Skin epidermis (tissue), 12 donors: ENCODE measurements at regions not wholly inside any gene's neighbourhood (a gene's known extent, or its start where the extent isn't known, plus 50 kb on each side); places are given as distances from the start of the nearest gene placed in this dataset.
"Not testable (repeated sequence)": the region's sequence is repeated elsewhere in the genome, so short reads cannot be mapped to it uniquely, and the experiment has no call there.

Source experiments
- H3K27ac ChIP-seq, 21 experiments: fragments of 200-600 bp; sonication (generic) in 11 of 21; one replicate each; pipeline ENCODE4 v1.5.0; 2020; ENCODE audit warnings: mild to moderate bottlenecking in 3 of 21, inconsistent platforms in 2 of 21, moderate library complexity in 2 of 21
- H3K4me3 ChIP-seq, 7 experiments: fragments of 200-600 bp; sonication (generic) in 2 of 7; one replicate each; pipeline ENCODE4 v1.5.0; 2020; ENCODE audit warnings: inconsistent platforms in 2 of 7, mild to moderate bottlenecking in 2 of 7, moderate library complexity in 1 of 7

DNA sequence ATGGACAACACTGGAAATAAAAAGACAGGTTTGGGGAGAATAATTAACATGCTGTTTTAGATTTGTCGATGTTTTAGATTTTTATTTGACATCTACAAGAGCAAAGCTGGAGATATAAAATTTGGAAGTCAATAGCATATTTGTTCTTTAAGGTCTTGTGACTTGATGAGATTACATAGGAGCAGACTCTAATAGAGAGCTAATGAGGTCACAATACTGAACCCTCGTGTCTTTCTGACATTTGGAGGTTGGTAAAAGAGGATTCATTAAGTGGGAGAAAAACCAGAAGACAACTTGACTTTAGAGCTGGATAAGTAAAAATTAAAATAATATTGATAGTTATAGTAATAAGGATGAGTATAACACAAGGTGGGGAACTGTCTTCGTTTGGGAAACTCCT is 322.7 kb upstream of the SEMA6A start:
- Histone ChIP-seq H3K4me3 (no peak overlapping the region), H3K27ac (no peak overlapping the region)

DNA sequence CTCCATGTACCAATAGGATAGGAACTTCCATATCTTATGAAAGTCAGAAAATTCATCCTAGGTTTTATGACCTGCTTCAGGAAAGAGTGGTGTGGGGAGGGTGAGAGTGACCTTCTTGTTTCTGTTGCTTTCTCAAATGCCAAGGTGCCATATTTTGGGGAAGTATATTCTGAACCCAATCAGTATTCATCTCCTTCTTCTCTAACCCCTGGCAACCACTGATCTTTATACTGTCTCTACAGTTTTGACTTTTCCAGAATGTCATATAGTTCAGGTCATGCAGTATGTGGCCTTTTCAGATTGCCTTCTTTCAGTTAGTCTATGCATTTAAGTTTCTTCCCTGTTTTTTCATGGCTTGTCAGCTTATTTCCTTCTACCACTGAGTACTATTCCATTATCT is 321.4 kb upstream of the SEMA6A start:
- H3K27ac ChIP-seq, result no peak overlapping the region
- no peak overlapping the region for H3K4me3 ChIP-seq

DNA sequence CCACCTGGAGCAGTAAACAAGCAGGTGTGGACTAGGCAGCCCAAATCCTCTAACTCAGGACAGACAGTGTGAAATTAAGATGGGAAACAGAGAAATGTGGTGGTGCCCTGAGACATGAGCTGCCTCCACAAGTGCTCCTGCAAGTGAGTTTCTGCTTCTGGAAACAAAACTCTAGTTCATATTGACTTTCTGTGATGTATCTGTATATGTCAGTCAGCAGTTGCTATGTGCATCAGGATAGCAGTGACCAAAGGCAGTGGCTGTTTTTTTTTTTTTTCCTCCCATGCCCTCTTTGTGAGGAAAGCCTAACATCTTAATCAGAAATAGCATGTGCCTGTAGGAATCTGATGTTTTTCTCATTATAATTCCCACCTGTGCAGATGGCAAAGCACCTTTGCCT is 318.4 kb upstream of the SEMA6A start:
- Histone ChIP-seq H3K27ac (no peak overlapping the region), H3K4me3 (no peak overlapping the region)

DNA sequence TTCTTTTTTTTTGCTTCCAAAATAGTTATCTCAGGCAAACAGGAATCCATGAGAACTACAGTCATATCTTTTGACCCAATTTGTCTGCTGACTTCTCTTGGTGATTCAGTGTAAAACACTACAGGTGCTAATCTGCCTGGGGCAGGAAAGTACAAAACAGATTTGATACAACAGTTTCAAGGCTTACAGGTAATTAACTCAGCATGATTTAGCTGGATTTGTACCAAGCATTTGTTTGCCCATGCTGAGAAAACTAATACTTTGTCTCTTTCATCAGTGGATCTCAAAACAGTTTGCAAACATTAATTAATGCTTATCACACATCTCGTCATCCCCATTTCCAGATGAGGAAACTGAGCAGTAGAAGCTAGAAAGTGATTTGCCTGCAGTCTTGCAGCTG is 312.5 kb upstream of the SEMA6A start:
- H3K27ac ChIP-seq, result no peak overlapping the region

DNA sequence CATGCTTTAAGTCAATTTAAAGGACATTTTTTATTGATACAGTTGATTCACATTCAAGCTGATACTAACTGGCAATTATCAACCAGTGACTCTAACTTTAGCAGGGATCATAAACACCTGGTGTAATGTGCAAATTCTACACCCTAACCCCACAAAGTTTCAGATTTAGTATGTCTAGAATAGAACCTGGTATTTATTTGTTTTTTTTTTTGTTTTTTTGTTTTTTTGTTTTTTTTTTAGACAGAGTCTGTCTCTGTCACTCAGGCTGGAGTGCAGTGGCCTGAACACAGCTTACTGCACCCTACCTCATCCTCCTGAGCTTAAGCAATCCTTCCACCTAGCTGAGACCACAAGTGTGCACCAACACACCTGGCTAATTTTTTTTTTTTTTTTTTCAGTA is 311.2 kb upstream of the SEMA6A start:
- Histone ChIP-seq H3K27ac (no peak overlapping the region), H3K4me3 (no peak overlapping the region)

More for the DNA sequence above, 312.5 kb upstream of the SEMA6A start:
- no peak overlapping the region for H3K4me3 ChIP-seq

DNA sequence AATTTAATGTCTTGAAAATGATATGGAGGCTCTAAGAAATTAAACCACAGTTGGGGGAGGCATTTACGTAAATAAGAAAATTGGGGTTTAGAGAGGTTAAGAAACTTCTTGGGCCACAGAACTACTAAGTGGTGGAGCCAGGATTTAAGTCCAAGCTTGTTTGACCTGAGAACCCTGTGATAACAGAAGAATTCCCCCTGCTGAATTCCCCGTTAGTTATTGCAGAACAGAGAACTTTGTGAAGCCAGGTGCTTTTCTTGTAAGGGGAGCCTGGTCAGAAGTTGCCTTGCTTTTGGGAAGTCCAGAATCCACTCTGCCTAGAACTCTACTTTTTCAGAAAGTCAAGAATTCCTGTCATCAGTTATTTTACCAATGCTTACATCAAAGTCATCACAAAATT is 309.3 kb upstream of the SEMA6A start:
- H3K27ac ChIP-seq, result no peak overlapping the region
- no peak overlapping the region for H3K4me3 ChIP-seq

DNA sequence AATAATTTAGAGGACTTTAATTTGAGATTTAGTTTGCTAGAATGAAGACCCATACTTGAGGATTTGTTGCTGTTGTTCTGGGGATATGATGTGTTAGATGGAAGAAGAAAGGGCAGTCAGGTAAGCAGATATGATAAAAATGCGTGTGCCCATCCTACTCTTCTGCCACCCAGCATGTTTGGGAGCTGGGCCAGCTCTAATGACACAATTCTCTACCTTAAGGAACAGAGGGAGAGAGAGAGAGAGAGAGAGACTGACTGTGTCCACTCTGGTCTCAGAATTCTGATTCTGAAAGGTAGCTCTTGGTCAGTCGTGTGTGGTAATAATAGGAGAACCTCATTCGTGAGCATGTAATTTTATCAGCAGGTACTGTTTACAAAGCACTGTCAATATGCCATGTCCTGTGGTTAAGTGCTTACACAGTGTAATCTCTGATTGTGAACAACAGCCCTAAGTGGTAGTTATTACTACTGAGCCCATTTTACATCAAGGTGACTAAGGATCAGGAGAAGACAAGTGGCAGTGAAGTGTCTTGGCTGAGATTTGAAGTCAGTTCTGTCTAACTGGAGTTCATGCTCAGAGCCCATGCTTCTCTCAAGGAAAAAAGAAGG is 307.4 kb upstream of the SEMA6A start:
- no peak overlapping the region for H3K4me3 ChIP-seq
- H3K27ac ChIP-seq, result no peak overlapping the region

DNA sequence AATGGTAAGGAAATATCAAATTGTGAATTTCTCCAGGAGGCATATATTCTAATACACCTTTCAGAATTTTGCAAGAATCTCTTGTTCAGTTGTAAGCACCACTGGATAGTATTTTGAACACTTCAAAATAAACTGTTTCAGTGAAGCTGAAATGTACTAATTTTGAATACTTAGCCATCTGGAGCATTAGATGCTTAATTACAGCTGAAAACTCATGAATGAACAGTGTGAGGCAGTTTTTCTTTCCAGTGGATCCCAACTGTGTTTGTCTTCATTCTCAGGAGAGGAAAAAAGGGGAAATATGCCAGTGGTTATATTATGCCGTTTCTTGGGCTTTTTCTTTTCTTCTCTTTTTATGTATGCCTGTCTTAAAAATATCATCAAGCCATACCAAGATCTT is 306.0 kb upstream of the SEMA6A start:
- H3K4me3 ChIP-seq, result no peak overlapping the region
- no peak overlapping the region for H3K27ac ChIP-seq

DNA sequence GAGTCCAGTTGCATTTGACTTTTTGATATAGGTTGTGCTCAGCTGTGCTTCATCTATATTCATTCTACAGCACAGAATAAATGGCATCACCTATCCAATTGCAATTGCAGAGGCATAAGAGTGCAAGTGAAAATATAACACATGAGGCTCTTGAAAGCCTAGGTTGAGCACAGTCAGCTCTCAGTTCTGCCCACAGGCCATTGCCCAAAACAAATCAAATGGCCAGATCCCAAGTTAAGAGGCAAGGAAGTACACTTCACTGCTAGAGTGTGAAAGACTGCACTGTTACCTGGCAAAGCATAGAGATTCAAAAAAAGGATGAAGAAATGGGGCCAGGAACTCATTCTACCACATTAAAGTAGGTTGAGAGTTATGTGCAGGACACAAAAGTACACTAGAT is 305.5 kb upstream of the SEMA6A start:
- no peak overlapping the region for H3K27ac ChIP-seq

DNA sequence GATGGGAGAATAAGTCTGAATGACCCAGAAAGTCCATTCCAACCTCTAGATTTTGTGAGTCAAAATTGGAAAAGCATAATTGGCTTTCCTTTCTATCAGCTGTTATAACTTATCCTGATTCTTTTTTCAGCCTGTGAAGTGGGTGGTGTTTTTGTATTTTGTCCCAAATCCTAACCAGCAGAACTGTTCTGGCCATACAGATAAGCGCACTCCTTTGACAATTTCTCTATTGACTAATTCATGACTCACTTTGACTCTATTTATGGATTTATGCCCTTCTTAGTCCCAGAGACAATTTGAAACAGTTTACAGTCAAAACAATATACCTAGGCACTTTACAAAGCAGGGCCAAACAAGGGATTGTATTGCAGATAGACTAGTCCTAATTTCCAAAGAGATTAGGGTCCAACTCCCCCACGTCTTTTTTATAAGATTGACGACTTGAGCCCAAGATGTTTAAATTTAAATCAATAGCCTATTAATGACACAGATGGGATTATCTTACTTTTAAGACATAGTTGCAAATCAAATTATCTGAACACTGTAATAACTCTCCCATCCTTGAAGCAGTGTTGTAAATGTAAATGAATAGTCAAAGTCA is 301.7 kb upstream of the SEMA6A start:
- Histone ChIP-seq H3K27ac (no peak overlapping the region), H3K4me3 (no peak overlapping the region)

More for the DNA sequence above, 305.5 kb upstream of the SEMA6A start:
- no peak overlapping the region for H3K4me3 ChIP-seq

DNA sequence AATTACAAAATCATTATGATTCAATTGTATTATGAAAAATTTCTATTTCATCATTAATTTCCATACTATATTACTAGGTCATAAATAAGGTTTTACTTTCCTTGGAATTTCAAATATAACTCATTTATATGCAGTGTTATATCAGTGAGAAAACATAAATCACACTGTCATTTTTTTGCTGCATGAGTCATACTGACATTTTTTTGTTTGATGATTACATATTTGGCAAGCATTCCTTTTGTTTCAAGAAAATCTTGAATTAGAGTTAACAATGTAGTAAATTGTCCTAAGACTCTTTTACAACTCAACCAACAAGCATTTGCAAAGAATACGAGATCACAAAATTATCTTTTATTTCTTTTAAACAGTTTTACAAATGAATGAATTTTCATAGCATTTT is 298.4 kb upstream of the SEMA6A start:
- no peak overlapping the region for H3K27ac ChIP-seq

DNA sequence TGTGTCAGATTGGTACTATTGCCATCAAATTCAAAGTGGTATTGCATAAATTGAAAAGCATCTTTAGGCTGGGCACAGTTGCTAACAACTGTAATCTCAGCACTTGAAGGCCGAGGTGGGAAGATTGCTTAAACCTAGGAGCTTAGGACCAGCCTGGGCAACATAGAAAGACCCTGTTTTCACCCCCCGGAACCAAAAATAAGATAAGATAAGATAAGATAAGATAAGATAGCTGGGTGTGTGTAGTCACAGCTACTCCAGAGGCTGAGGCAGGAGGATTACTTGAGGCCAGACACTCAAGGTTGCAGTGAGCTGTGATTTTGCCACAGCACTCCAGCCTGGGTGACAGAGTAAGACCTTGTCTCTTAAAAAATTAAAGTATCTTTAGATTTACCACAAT is 297.9 kb upstream of the SEMA6A start:
- H3K4me3 ChIP-seq, result no peak overlapping the region

More for the DNA sequence above, 298.4 kb upstream of the SEMA6A start:
- H3K4me3 ChIP-seq, result no peak overlapping the region

DNA sequence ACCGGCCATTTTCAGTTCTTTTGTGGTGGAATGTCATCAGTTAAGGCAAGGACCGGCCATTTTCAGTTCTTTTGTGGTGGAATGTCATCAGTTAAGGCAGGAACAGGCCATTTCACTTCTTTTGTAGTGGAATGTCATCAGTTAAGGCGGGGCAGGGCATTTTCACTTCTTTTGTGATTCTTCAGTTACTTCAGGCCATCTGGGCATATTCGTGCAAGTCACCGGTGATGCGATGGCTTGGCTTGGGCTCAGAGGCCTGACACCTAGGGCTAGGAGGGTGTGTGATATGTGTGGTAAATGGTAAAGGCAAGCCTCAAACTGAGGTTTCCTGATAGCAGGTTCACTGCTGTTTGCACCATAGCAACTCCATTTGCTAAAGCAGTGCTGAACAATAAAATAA is 293.2 kb upstream of the SEMA6A start:
- not testable (repeated sequence) for H3K4me3 ChIP-seq, H3K27ac ChIP-seq

More for the DNA sequence above, 297.9 kb upstream of the SEMA6A start:
- H3K27ac ChIP-seq, result no peak overlapping the region

DNA sequence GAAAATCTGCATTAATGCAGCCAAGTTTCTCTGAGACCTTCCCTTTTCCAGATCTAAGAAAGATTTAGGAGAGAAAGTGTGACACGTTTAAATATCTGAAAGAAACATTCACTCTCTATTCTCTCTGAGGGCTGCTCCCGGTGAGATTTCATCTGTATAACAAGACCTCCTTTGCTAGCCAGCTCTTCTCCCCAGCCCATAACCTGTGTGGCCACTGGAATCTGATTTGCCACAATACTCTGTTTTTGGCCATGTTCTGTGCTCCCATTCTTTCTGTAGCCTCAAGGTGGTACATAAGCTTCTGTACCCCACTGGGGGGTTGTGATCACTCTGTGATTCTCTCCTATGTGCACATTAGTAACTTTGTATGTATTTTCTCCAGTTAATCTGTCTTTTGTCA is 291.0 kb upstream of the SEMA6A start:
- no peak overlapping the region for H3K27ac ChIP-seq
- H3K4me3 ChIP-seq, result no peak overlapping the region

DNA sequence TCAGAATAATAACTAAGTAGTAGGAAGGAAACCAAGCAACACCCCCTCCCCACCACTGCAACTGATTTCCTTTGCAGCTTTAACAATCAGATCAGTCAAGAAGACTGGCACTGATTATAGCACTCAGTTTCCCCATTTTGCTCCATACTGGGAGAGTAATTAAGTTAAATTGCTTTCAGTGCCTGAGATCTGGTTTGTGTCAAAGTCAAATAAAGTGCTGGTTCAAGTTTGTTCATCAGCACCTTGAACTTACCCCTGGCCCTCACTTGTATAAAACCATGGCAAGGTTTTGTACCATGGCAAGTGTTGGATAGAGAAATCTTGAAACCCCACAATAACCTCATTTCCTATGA is 290.2 kb upstream of the SEMA6A start:
- Histone ChIP-seq H3K4me3 (no peak overlapping the region), H3K27ac (no peak overlapping the region)

DNA sequence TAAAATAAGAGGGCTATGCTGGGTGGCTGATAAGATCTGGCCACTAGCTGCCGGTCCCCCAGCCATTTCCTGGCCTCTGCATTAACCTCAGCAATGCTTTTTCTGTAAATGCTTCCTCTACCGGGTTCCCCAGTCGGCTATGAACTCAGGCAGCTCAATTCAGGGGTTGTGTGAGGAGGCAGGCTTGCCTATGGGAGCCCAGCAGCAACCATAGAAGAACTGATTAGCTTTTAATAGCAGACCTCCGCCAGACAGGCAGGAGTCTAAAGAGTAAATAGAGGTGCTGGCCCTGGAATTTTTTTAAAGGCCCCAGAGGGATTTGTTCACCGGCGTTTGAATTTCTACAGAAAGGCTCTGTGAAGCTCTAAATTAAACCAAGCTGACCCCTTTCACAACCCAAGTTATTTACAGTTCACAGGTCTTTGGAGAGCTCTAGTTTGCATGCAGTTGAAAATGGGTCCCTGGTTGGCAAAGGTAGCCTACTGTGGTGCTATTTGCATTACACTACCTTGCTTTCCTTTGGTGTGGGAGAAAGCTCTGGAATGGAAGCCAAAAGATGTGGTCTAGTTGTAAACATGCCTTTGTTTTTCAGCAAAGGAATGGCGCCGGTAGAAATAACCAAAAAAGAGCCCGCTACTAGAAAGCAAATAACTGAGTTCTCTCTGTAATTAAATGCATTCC is 289.7 kb upstream of the SEMA6A start:
- no peak overlapping the region for H3K27ac ChIP-seq
- H3K4me3 ChIP-seq, result no peak overlapping the region

DNA sequence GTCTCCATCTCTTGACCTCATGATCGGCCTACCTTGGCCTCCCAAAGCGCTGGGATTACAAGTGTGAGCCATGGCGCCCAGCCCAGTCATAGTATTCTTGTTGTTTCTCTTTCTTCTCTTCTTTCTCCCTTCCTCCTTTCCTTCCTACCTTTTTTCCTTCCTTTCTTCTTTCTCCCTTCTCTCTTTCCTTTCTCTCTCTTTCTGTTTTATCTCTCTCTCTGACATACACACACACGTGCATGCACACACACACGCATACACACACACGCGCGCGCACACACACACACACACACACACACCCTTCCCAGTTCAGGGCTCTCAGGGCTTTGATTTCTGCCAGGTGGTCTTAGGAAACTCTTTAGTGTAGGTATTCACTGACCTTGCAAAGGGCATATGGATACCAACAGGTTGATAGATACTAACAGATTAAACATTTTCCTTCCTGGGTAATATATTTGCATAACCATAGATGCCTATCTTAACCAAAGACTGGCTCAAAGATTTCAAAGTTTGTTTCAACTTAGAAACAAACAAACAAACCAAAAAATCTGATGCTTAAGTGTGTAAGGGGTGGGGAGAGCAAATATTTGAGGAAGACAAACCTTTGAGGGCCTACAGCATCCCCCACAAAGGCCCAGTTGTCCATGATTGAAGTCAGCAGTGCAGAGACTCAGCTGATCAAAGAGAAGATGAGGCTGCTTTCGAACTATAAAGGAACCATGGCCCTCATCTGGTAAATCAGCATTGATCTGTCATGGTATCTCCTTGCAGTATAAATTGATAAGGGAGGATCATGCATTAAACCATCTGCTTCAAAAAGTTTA is 288.2 kb upstream of the SEMA6A start:
- no peak overlapping the region for H3K27ac ChIP-seq
- H3K4me3 ChIP-seq, result no peak overlapping the region

DNA sequence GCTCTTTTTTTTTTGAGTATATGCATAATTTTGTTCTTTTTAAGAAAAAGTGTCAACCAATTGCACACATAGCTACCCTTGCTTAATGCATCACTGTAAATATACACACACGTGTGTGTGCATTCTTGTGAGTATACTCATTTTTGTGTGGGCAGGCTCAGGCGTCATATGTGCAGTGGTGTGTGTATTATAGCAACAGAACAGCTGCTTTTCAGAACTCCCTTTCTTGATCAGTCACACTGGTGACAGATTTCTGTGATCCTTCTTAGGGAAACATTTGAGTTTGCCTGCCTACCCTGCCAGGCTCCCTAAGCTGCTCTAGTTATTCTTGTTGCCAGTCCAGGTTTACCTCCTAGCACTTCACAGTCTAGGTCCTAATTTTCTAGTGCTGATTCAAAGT is 287.0 kb upstream of the SEMA6A start:
- H3K4me3 ChIP-seq, result no peak overlapping the region
- no peak overlapping the region for H3K27ac ChIP-seq

DNA sequence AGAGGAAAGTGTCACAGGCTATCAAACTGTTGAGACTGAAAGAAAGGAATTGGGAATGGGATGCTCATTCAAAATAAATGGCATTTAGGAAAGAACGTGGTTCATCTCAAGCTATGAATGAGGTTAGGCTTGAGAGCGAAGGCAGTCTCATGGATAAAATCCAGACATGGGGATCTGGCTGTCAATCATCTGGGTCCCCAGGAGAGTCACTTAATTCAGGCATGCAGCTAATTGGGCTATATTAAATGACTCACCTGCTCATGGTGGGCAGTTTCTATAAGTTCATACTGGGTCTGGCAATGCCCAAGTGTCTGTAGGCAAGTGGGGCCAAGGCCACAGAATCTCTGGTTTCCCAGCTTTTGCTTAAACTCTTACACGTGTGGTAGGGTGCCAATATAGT is 286.5 kb upstream of the SEMA6A start:
- Histone ChIP-seq H3K4me3 (no peak overlapping the region), H3K27ac (no peak overlapping the region)

DNA sequence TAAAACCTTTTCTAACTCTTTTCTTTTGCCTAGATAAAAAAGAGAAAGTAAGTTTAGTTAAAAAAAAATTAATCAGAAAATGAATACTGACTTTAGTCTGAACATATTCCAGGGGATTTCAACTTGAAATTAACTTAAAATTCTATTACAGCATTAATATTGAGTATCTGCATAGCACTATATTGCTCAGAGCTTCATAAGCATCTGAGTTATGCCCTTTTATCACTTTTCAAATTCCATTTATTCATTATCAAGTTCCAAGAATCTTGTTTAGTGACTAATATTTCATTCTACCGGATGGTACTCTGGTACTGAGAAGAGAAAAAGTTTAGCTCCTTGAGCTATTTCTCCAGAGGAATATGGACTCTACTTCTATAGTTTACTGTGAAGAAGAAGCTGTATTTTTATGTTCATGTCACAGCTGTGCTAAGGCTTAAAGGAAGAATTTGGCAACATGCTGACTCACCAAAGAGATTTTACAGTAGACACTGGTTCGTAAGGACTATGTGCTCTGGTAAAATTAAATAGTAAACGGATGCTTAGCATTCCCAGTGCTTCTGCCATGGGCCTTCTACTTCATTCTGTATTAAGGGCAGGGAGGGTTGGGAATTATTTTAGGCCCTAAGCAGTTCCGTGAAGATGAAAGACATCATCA is 285.2 kb upstream of the SEMA6A start:
- Histone ChIP-seq H3K27ac (no peak overlapping the region), H3K4me3 (no peak overlapping the region)
